Esophagus muscularis mucosa (tissue), 4 donors: ENCODE measurements at regions not wholly inside any gene's neighbourhood (a gene's known extent, or its start where the extent isn't known, plus 50 kb on each side); places are given as distances from the start of the nearest gene placed in this dataset.
A peak's percentile ranks its signal among the peaks of the same experiment; 100 is the strongest.

Experiments
- DNase-seq: peaks from one replicate; pipeline ENCODE4 v3.0.0-alpha.2; 2017; ENCODE audit errors: extremely low spot score
- H3K27ac ChIP-seq, 4 donors: fragments of 200-600 bp; sonication (generic); replicated peaks in 1 of 4; 1 replicate in 3 of 4; 2 replicates in 1 of 4; pipeline ENCODE4 v1.5.1; 2016 to 2019; ENCODE audit warnings: mild to moderate bottlenecking in 1 of 4
- H3K27me3 ChIP-seq, 4 donors: fragments of 200-600 bp; sonication (generic); one replicate each; pipeline versions ENCODE4 v1.5.1 to v1.6.0; 2016 to 2019
- H3K36me3 ChIP-seq, 4 donors: fragments of 200-600 bp; sonication (generic); one replicate each; pipeline ENCODE4 v1.5.1; 2016 to 2019
- H3K4me1 ChIP-seq, 4 donors: fragments of 200-600 bp; sonication (generic); one replicate each; pipeline ENCODE4 v1.5.1; 2016 to 2019
- H3K4me3 ChIP-seq, 4 donors: fragments of 200-600 bp; sonication (generic); 1 replicate in 2 of 4; 2 replicates in 2 of 4; pipeline ENCODE4 v1.5.1; 2016 to 2019; ENCODE audit warnings: mild to moderate bottlenecking in 4 of 4, moderate library complexity in 1 of 4
- H3K9me3 ChIP-seq, 4 donors: fragments of 200-600 bp; sonication (generic); 1 replicate in 3 of 4; 2 replicates in 1 of 4; pipeline ENCODE4 v1.5.1; 2016 to 2019
- CTCF ChIP-seq, 3 experiments: fragments of 200-600 bp in 2 of 3; fragments of 450-650 bp in 1 of 3; sonication (generic) in 2 of 3; IDR thresholded peaks; one replicate each; pipeline ENCODE4 v1.5.1; 2017 to 2019; ENCODE audit warnings: antibody characterized with exemption in 3 of 3, mild to moderate bottlenecking in 2 of 3, moderate library complexity in 1 of 3
- EP300 ChIP-seq: sonication (generic); formaldehyde crosslinking; IDR thresholded peaks from one replicate; pipeline ENCODE4 v1.6.1; 2017; ENCODE audit warnings: antibody characterized with exemption
- POLR2A ChIP-seq: fragments of 450-650 bp; IDR thresholded peaks from one replicate; pipeline ENCODE4 v1.6.1; 2017; ENCODE audit warnings: antibody characterized with exemption, moderate library complexity, mild to moderate bottlenecking, low read depth
- POLR2AphosphoS5 ChIP-seq, 2 donors: sonication (generic); formaldehyde crosslinking; IDR thresholded peaks; one replicate each; pipeline ENCODE4 v1.6.1; 2017; ENCODE audit warnings: antibody characterized with exemption in 2 of 2
- WGBS: methylation state at CpG from one replicate; pipeline ENCODE4 v1.1.5; 2018; 5-methylcytosine and 5-hydroxymethylcytosine counted together
- intact Hi-C: fragments of 100-400 bp; cut with DNase I; formaldehyde crosslinking; loops from one replicate; pipeline ENCODE4 v1.15.1; 2023

DNA sequence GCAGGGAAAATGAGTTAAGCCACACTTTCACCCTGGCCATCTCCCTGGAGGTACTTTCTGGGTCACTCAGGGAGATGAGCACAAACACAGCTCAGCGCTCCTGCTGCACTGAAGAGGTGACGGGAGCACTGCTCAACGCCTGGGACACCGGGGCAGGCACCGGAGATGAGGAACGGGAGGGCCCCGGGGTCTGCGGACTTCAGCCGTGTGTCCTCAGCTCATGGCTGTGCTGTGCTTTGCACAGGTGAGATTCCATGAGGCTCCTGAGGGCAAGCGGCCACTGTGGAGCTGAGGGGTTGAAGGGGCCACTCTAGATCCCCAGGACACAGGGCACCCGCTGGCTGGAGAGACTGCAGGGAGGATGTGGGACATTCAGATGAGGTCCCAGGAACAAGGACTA, 234.2 kb upstream of the EXOC2 start:
- H3K27ac ChIP-seq = no peak overlapping the region
- H3K27me3 ChIP-seq = no peaks in the 10 kb centered on the region
- peak; percentile 80 for DNase-seq
- intact Hi-C loops = no loop called here
- TF ChIP-seq POLR2AphosphoS5 (IDR thresholded peaks at IDR 0.05) (no peak), POLR2A (no peak), EP300 (no peak), CTCF (IDR thresholded peaks at IDR 0.05) (no peak)
- no peaks in the 10 kb centered on the region for H3K36me3 ChIP-seq
- no peaks in the 10 kb centered on the region for H3K4me1 ChIP-seq
- H3K9me3 ChIP-seq = no peaks in the 10 kb centered on the region
- WGBS = 90% methylated on average over 4 of the region's 11 CpGs
- H3K4me3 ChIP-seq = no peak overlapping the region

- intact Hi-C loops = no loop called here
- no peaks in the 10 kb centered on the region for H3K36me3 ChIP-seq
- no peak overlapping the region for H3K4me3 ChIP-seq
- no peak overlapping the region for H3K27ac ChIP-seq
- TF ChIP-seq CTCF (IDR thresholded peaks at IDR 0.05) (no peak), POLR2A (no peak), EP300 (no peak), POLR2AphosphoS5 (IDR thresholded peaks at IDR 0.05) (no peak)
- H3K27me3 ChIP-seq = no peaks in the 10 kb centered on the region
- DNase-seq = peak; percentile 86
- H3K4me1 ChIP-seq = no peaks in the 10 kb centered on the region
- 100% methylated on average over 2 of the region's 2 CpGs for WGBS
- H3K9me3 ChIP-seq = peaks cover 0 to 10% (median 4%) of the 10 kb centered on the region in 4 donors
These were observed 232.8 kb upstream of the EXOC2 start for GRCh38 chr6:925656-926213.

GRCh38 chr6:924661-925060, 231.7 kb upstream of the EXOC2 start:
- peaks cover 0 to 16% (median 7%) of the 10 kb centered on the region in 4 donors for H3K9me3 ChIP-seq
- H3K4me1 ChIP-seq = no peaks in the 10 kb centered on the region
- TF ChIP-seq POLR2A (no peak), POLR2AphosphoS5 (IDR thresholded peaks at IDR 0.05) (no peak), EP300 (no peak), CTCF (IDR thresholded peaks at IDR 0.05) (no peak)
- DNase-seq = peak; percentile 60
- WGBS = 91% methylated on average over 9 of the region's 9 CpGs
- H3K4me3 ChIP-seq = no peak overlapping the region
- no peaks in the 10 kb centered on the region for H3K36me3 ChIP-seq
- H3K27me3 ChIP-seq = no peaks in the 10 kb centered on the region
- no peak overlapping the region for H3K27ac ChIP-seq
- intact Hi-C loops = no loop called here

- no peak overlapping the region for H3K4me3 ChIP-seq
- TF ChIP-seq POLR2AphosphoS5 (IDR thresholded peaks at IDR 0.05) (no peak), EP300 (no peak), POLR2A (no peak), CTCF (IDR thresholded peaks at IDR 0.05) (no peak)
- no peak overlapping the region for H3K27ac ChIP-seq
- DNase-seq = no peak
- no peaks in the 10 kb centered on the region for H3K27me3 ChIP-seq
- WGBS = 79% methylated on average over 4 of the region's 4 CpGs
- H3K9me3 ChIP-seq = peaks cover 0 to 16% (median 7%) of the 10 kb centered on the region in 4 donors
- no peaks in the 10 kb centered on the region for H3K36me3 ChIP-seq
- no peaks in the 10 kb centered on the region for H3K4me1 ChIP-seq
- intact Hi-C loops = no loop called here
These were observed 228.5 kb upstream of the EXOC2 start for GRCh38 chr6:921400-921799.

DNA sequence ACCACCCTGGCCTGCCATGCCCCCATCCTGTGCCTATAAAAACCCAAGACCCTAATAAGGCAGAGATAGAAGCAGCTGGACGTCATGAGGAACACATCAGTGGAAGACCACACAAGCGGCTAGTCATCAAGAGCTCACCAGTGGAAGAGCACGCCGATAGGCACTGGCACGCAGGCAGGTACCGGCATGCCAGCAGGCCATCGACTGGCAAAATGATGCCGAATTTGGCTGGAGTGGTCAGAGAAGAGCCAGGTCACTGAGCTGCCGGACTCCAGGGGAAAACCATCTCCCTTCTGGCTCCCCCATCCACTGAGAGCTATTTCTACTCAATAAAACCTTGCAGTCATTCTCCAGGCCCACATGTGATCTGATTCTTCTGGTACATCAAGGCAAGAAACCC, 227.6 kb upstream of the EXOC2 start:
- intact Hi-C loops = no loop called here
- no peak for TF ChIP-seq CTCF (IDR thresholded peaks at IDR 0.05)
- no peak for TF ChIP-seq EP300
- TF ChIP-seq POLR2AphosphoS5 (IDR thresholded peaks at IDR 0.05) = no peak
- TF ChIP-seq POLR2A = no peak
- H3K4me3 ChIP-seq = no peak overlapping the region
- no peak for DNase-seq
- no peaks in the 10 kb centered on the region for H3K36me3 ChIP-seq
- WGBS = 96% methylated on average over 8 of the region's 9 CpGs
- H3K4me1 ChIP-seq = no peaks in the 10 kb centered on the region
- peaks cover 0 to 16% (median 7%) of the 10 kb centered on the region in 4 donors for H3K9me3 ChIP-seq
- H3K27ac ChIP-seq = no peak overlapping the region
- H3K27me3 ChIP-seq = no peaks in the 10 kb centered on the region
